Left lung (tissue), 4 donors: ENCODE measurements at regions not wholly inside any gene's neighbourhood (a gene's known extent, or its start where the extent isn't known, plus 50 kb on each side); places are given as distances from the start of the nearest gene placed in this dataset.

Source experiments
- ATAC-seq: fragments of 200-7000 bp; cut with Tn5 transposase; one replicate; pipeline ENCODE4 v1.9.1; 2020; ENCODE audit warnings: moderate library complexity
- DNase-seq, 4 donors: peaks; one replicate each; pipeline ENCODE4 v3.0.0-alpha.2; 2013 to 2020
- H3K27ac ChIP-seq, 2 donors: fragments of 200-600 bp; sonication (generic) in 1 of 2; one replicate each; pipeline versions ENCODE4 v1.5.0 to v1.8.0; 2020 to 2021
- H3K27me3 ChIP-seq, 2 donors: fragments of 200-600 bp; sonication (generic) in 1 of 2; one replicate each; pipeline versions ENCODE4 v1.5.0 to v1.8.0; 2020 to 2021
- H3K36me3 ChIP-seq, 2 donors: fragments of 200-600 bp; sonication (generic) in 1 of 2; one replicate each; pipeline versions ENCODE4 v1.5.0 to v1.8.0; 2020 to 2021
- H3K4me1 ChIP-seq, 2 donors: fragments of 200-600 bp; one replicate each; pipeline ENCODE4 v1.8.0; 2021
- H3K4me3 ChIP-seq, 2 donors: fragments of 200-600 bp; sonication (generic) in 1 of 2; one replicate each; pipeline versions ENCODE4 v1.5.0 to v1.8.0; 2020 to 2021; ENCODE audit warnings: mild to moderate bottlenecking in 1 of 2
- H3K9me3 ChIP-seq, 2 donors: fragments of 200-600 bp; sonication (generic) in 1 of 2; one replicate each; pipeline versions ENCODE4 v1.5.0 to v1.8.0; 2020 to 2021
- intact Hi-C, 2 donors: fragments of 100-400 bp; cut with DNase I; formaldehyde crosslinking; loops; one replicate each; pipeline versions ENCODE4 v1.11.2 to v1.14.2; 2022
- TF ChIP-seq, protein P1 (sequence below), 2 donors: fragments of 200-600 bp; sonication (generic) in 1 of 2; IDR thresholded peaks; one replicate each; pipeline versions ENCODE4 v1.5.0 to v1.8.0; 2021; ENCODE audit warnings: antibody characterized with exemption in 2 of 2
- donor health status: DM: no; HTN: yes; CAD: no.
- donor health status: DM: no; HTN: no; CAD: no.

DNA sequence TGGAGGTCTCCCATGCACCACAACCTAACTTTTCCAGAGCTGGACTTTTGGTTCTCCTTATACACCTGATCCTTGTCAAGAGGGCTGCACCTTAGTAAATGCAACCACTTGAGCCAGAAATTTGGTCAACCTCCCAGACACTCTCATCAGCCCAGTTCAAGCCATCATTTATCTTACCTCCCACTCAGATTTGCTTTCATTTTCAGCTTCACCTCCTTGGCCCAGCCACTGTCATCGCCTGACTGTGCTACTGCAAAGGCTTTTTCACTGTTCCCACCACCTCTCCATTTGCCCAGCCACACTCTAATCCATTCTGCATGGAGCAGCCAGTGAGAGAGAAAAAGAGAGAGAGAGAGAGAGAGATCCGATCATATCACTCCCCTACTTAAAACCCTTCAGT lies 112.4 kb upstream of the DDX18 start:
- Histone ChIP-seq H3K27me3 (no peaks in the 10 kb centered on the region), H3K9me3 (no peaks in the 10 kb centered on the region), H3K4me1 (no peaks in the 10 kb centered on the region), H3K36me3 (no peaks in the 10 kb centered on the region), H3K4me3 (no peak overlapping the region), H3K27ac (no peak overlapping the region)
- ATAC-seq (no peak), DNase-seq (no peak)
- intact Hi-C loops = no loop called here
- TF ChIP-seq, protein P1, sequence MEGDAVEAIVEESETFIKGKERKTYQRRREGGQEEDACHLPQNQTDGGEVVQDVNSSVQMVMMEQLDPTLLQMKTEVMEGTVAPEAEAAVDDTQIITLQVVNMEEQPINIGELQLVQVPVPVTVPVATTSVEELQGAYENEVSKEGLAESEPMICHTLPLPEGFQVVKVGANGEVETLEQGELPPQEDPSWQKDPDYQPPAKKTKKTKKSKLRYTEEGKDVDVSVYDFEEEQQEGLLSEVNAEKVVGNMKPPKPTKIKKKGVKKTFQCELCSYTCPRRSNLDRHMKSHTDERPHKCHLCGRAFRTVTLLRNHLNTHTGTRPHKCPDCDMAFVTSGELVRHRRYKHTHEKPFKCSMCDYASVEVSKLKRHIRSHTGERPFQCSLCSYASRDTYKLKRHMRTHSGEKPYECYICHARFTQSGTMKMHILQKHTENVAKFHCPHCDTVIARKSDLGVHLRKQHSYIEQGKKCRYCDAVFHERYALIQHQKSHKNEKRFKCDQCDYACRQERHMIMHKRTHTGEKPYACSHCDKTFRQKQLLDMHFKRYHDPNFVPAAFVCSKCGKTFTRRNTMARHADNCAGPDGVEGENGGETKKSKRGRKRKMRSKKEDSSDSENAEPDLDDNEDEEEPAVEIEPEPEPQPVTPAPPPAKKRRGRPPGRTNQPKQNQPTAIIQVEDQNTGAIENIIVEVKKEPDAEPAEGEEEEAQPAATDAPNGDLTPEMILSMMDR (IDR thresholded peaks at IDR 0.05) = no peak

DNA sequence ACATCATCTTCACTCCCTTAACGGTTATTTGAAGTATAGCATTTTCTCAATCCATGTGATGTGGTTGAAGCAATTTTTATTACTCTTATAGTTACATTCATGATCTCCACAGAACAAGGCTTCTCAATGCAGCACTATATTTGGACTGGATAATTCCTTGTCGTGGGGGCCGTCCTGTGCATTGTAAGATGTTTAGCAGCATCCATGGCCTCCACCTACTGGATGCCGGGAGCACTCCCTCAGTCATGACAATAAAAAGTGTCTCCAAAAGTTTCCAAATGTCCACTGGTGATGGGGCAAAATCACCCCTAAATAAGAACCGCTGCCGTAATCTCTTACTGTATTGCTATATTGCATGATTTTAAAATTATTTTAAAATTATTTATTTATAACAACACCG lies 110.6 kb upstream of the DDX18 start:
- Histone ChIP-seq H3K36me3 (no peaks in the 10 kb centered on the region), H3K27me3 (no peaks in the 10 kb centered on the region), H3K9me3 (no peaks in the 10 kb centered on the region), H3K4me3 (no peak overlapping the region), H3K4me1 (no peaks in the 10 kb centered on the region), H3K27ac (no peak overlapping the region)
- DNase-seq (no peak), ATAC-seq (no peak)
- TF ChIP-seq, protein P1 (IDR thresholded peaks at IDR 0.05) = no peak
- intact Hi-C loops = no loop called here

DNA sequence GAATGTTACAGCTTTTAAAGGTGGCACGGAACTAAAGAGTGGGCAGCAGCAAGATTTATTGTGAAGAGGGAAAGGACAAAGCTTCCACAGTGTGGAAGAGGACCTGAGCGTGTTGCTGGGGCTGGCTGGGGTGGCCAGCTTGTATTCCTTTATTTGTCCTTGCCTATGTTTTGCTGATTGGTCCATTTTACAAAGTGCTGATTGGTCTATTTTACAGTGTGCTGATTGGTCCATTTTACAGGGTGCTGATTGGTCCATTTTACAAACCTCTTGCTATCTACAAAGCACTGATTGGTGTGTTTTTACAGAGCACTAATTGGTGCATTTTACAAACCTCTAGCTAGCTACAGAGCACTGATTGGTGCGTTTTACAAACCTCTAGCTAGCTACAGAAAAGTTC lies 109.7 kb upstream of the DDX18 start:
- no peaks in the 10 kb centered on the region for H3K9me3 ChIP-seq
- H3K27me3 ChIP-seq = no peaks in the 10 kb centered on the region
- no peak for ATAC-seq
- H3K27ac ChIP-seq = no peak overlapping the region
- H3K4me1 ChIP-seq = no peaks in the 10 kb centered on the region
- intact Hi-C loops = no loop called here
- no peaks in the 10 kb centered on the region for H3K36me3 ChIP-seq
- TF ChIP-seq, protein P1 (IDR thresholded peaks at IDR 0.05) = no peak
- no peak overlapping the region for H3K4me3 ChIP-seq
- no peak for DNase-seq

DNA sequence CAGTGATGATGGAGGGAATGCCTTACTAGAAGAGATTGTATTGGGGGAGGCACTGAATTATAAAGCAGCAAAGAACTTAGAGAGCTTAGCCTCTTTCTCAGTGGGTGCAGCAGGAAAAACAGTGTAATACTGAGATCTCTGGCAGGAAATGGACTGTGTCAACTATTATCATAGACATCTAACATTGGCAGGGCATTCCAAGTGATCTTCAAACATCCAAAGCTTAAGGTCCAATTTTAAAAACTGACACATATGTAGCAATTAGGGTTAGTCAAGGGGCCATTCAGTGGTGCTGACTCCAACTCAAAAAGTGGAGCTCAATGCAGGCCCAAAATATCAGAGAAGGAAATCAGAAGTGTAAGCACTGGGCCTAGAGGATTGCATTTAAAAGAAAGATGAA lies 106.6 kb upstream of the DDX18 start:
- Histone ChIP-seq H3K4me1 (no peaks in the 10 kb centered on the region), H3K36me3 (no peaks in the 10 kb centered on the region), H3K27ac (no peak overlapping the region), H3K4me3 (no peak overlapping the region), H3K9me3 (no peaks in the 10 kb centered on the region), H3K27me3 (no peaks in the 10 kb centered on the region)
- DNase-seq (no peak), ATAC-seq (no peak)
- intact Hi-C loops = no loop called here
- TF ChIP-seq, protein P1 (IDR thresholded peaks at IDR 0.05) = no peak

DNA sequence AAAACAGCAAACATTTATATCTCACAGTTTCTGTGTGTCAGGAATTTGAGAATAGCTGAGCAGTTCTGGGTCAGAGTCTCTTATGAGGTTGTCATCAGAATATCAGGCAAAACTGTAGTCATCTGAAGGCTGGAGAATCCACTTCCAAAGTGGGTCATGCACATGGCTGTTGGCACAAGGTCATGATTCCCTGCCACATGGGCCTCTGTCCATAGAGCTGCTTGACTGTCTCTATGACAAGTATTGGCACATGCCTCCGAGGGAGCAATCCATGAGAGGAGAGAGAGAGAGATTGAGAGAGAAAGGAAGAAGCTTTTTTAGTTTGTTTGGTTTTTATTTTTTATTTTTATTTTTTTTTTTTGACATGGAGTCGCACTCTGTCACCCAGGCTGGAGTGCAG lies 101.8 kb upstream of the DDX18 start:
- Histone ChIP-seq H3K27me3 (no peaks in the 10 kb centered on the region), H3K4me1 (no peaks in the 10 kb centered on the region), H3K9me3 (no peaks in the 10 kb centered on the region), H3K27ac (no peak overlapping the region), H3K4me3 (no peak overlapping the region), H3K36me3 (no peaks in the 10 kb centered on the region)
- intact Hi-C loops = no loop called here
- TF ChIP-seq, protein P1 (IDR thresholded peaks at IDR 0.05) = no peak
- ATAC-seq = no peak
- DNase-seq = no peak
